ENCODE measurements at regions not wholly inside any gene's neighbourhood (a gene's known extent, or its start where the extent isn't known, plus 50 kb on each side); places are given as distances from the start of the nearest gene placed in this dataset.
"Not testable (repeated sequence)": the region's sequence is repeated elsewhere in the genome, so short reads cannot be mapped to it uniquely, and the experiment has no call there.

DNA sequence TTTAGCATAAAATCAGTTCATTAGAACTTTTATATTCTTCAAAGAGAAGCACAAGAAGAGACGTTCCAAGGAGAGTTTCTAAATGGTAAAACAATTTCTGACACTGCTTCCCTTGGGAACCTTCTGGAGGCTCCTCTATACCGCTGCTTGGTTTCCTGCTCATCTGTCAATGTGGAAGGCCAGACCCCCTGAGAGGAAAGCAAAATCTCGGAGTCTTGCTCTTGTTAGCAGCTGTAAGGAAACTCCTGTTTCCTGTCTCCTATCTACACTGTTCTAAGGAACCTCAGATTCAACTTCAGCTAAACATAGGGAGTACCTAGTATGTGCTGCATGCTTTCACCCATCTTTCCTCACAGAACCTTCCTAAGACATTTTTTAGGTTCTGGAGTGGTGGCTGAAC is 322.2 kb downstream of the BMPER start:
- Histone ChIP-seq H3K27me3 (ENCODE audit: insufficient read depth, low read length, poor library complexity) (no peaks in the 10 kb centered on the region), H3K36me3 (ENCODE audit: insufficient read depth, low read length) (no peaks in the 10 kb centered on the region), H3K27ac (ENCODE audit: low read length) (no peak overlapping the region), H3K79me2 (ENCODE audit: insufficient read depth, low read length) (no peaks in the 10 kb centered on the region), H3K4me2 (ENCODE audit: insufficient read depth, low read length) (no peak overlapping the region), H3K9me3 (ENCODE audit: insufficient read depth, low read length, severe bottlenecking) (no peaks in the 10 kb centered on the region), H3K9ac (ENCODE audit: low read depth, low read length) (no peak overlapping the region), H4K20me1 (ENCODE audit: insufficient read depth, low read length) (no peaks in the 10 kb centered on the region), H3K4me1 (ENCODE audit: insufficient read depth, low read length) (no peaks in the 10 kb centered on the region), H2AFZ (ENCODE audit: low read depth, low read length) (no peak overlapping the region), H3K4me3 (ENCODE audit: low read depth in 1 of 2, low read length in 2 of 2) (no peak overlapping the region)
- ATAC-seq (ENCODE audit: insufficient read depth, low read depth) = no peak
- TF ChIP-seq EZH2 (IDR thresholded peaks at IDR 0.05; ENCODE audit: borderline replicate concordance, low read depth, low read length, severe bottlenecking) = no peak
- TF ChIP-seq, protein P1, sequence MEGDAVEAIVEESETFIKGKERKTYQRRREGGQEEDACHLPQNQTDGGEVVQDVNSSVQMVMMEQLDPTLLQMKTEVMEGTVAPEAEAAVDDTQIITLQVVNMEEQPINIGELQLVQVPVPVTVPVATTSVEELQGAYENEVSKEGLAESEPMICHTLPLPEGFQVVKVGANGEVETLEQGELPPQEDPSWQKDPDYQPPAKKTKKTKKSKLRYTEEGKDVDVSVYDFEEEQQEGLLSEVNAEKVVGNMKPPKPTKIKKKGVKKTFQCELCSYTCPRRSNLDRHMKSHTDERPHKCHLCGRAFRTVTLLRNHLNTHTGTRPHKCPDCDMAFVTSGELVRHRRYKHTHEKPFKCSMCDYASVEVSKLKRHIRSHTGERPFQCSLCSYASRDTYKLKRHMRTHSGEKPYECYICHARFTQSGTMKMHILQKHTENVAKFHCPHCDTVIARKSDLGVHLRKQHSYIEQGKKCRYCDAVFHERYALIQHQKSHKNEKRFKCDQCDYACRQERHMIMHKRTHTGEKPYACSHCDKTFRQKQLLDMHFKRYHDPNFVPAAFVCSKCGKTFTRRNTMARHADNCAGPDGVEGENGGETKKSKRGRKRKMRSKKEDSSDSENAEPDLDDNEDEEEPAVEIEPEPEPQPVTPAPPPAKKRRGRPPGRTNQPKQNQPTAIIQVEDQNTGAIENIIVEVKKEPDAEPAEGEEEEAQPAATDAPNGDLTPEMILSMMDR (IDR thresholded peaks at IDR 0.05; ENCODE audit: borderline replicate concordance, extremely low read depth, low read length, poor library complexity, severe bottlenecking) = no peak
- no peak for DNase-seq

GRCh38 chr7:34235101-34235500 is 329.8 kb downstream of the BMPER start:
- not testable (repeated sequence) for ATAC-seq (ENCODE audit: insufficient read depth, low read depth); H3K9ac ChIP-seq (ENCODE audit: low read depth, low read length); DNase-seq

DNA sequence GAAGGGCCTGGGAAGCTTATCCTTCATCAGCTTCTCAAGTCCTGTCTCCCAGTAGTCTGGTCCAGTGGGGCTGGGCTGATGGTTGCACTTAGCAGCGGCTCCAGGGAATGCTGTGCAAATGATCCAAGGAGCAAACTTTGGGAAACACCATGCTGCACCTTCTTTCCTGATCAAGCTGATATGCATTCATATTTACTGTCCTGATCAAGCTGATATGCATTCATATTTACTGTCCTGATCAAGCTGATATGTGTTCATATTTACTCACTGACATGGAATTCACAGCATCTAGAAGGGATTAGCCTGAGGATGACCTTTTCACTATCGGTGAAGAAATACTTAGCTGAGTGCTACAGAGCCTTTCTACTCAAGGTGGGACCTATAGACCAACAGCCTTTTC is 330.7 kb downstream of the BMPER start:
- DNase-seq (no peak), ATAC-seq (ENCODE audit: insufficient read depth, low read depth) (no peak)
- no peak overlapping the region for H3K9ac ChIP-seq (ENCODE audit: low read depth, low read length)
- no peaks in the 10 kb centered on the region for H3K36me3 ChIP-seq (ENCODE audit: insufficient read depth, low read length)
- H4K20me1 ChIP-seq (ENCODE audit: insufficient read depth, low read length) = no peaks in the 10 kb centered on the region
- H3K4me1 ChIP-seq (ENCODE audit: insufficient read depth, low read length) = no peaks in the 10 kb centered on the region
- no peak overlapping the region for H3K27ac ChIP-seq (ENCODE audit: low read length)
- no peaks in the 10 kb centered on the region for H3K27me3 ChIP-seq (ENCODE audit: insufficient read depth, low read length, poor library complexity)
- H2AFZ ChIP-seq (ENCODE audit: low read depth, low read length) = no peak overlapping the region
- no peaks in the 10 kb centered on the region for H3K9me3 ChIP-seq (ENCODE audit: insufficient read depth, low read length, severe bottlenecking)
- H3K4me2 ChIP-seq (ENCODE audit: insufficient read depth, low read length) = no peak overlapping the region
- TF ChIP-seq, protein P1 (IDR thresholded peaks at IDR 0.05; ENCODE audit: borderline replicate concordance, extremely low read depth, low read length, poor library complexity, severe bottlenecking) = no peak
- TF ChIP-seq EZH2 (IDR thresholded peaks at IDR 0.05; ENCODE audit: borderline replicate concordance, low read depth, low read length, severe bottlenecking) = no peak
- H3K79me2 ChIP-seq (ENCODE audit: insufficient read depth, low read length) = no peaks in the 10 kb centered on the region
- H3K4me3 ChIP-seq (ENCODE audit: low read depth in 1 of 2, low read length in 2 of 2) = no peak overlapping the region

More at GRCh38 chr7:34235101-34235500, 329.8 kb downstream of the BMPER start:
- not testable (repeated sequence) for H3K4me2 ChIP-seq (ENCODE audit: insufficient read depth, low read length); H3K27ac ChIP-seq (ENCODE audit: low read length); H4K20me1 ChIP-seq (ENCODE audit: insufficient read depth, low read length); H3K4me1 ChIP-seq (ENCODE audit: insufficient read depth, low read length); H3K36me3 ChIP-seq (ENCODE audit: insufficient read depth, low read length); H3K79me2 ChIP-seq (ENCODE audit: insufficient read depth, low read length); H3K4me3 ChIP-seq (ENCODE audit: low read depth in 1 of 2, low read length in 2 of 2); H3K27me3 ChIP-seq (ENCODE audit: insufficient read depth, low read length, poor library complexity); H3K9me3 ChIP-seq (ENCODE audit: insufficient read depth, low read length, severe bottlenecking); H2AFZ ChIP-seq (ENCODE audit: low read depth, low read length)

- TF ChIP-seq, protein P1 (IDR thresholded peaks at IDR 0.05; ENCODE audit: borderline replicate concordance, extremely low read depth, low read length, poor library complexity, severe bottlenecking) = no peak
- TF ChIP-seq EZH2 (IDR thresholded peaks at IDR 0.05; ENCODE audit: borderline replicate concordance, low read depth, low read length, severe bottlenecking) = no peak
- H2AFZ ChIP-seq (ENCODE audit: low read depth, low read length) = no peak overlapping the region
- H3K36me3 ChIP-seq (ENCODE audit: insufficient read depth, low read length) = no peaks in the 10 kb centered on the region
- no peak overlapping the region for H3K27ac ChIP-seq (ENCODE audit: low read length)
- no peaks in the 10 kb centered on the region for H3K4me1 ChIP-seq (ENCODE audit: insufficient read depth, low read length)
- H3K27me3 ChIP-seq (ENCODE audit: insufficient read depth, low read length, poor library complexity) = no peaks in the 10 kb centered on the region
- H3K9me3 ChIP-seq (ENCODE audit: insufficient read depth, low read length, severe bottlenecking) = no peaks in the 10 kb centered on the region
- no peak overlapping the region for H3K9ac ChIP-seq (ENCODE audit: low read depth, low read length)
- H3K79me2 ChIP-seq (ENCODE audit: insufficient read depth, low read length) = no peaks in the 10 kb centered on the region
- DNase-seq (no peak), ATAC-seq (ENCODE audit: insufficient read depth, low read depth) (no peak)
- H3K4me2 ChIP-seq (ENCODE audit: insufficient read depth, low read length) = no peak overlapping the region
- no peaks in the 10 kb centered on the region for H4K20me1 ChIP-seq (ENCODE audit: insufficient read depth, low read length)
- H3K4me3 ChIP-seq (ENCODE audit: low read depth in 1 of 2, low read length in 2 of 2) = no peak overlapping the region
These were observed 331.6 kb downstream of the BMPER start for GRCh38 chr7:34236839-34237492.

All from DND-41 (cell line).